GM19351 (cell line): ENCODE measurements at regions not wholly inside any gene's neighbourhood (a gene's known extent, or its start where the extent isn't known, plus 50 kb on each side); places are given as distances from the start of the nearest gene placed in this dataset.
A peak's percentile ranks its signal among the peaks of the same experiment; 100 is the strongest.

Experiments used
- ATAC-seq: cut with Tn5 transposase; IDR thresholded peaks from one replicate; pipeline ENCODE4 v1.9.1; 2021; ENCODE audit warnings: mild to moderate bottlenecking, moderate library complexity; ENCODE audit not compliant: unreplicated experiment

DNA sequence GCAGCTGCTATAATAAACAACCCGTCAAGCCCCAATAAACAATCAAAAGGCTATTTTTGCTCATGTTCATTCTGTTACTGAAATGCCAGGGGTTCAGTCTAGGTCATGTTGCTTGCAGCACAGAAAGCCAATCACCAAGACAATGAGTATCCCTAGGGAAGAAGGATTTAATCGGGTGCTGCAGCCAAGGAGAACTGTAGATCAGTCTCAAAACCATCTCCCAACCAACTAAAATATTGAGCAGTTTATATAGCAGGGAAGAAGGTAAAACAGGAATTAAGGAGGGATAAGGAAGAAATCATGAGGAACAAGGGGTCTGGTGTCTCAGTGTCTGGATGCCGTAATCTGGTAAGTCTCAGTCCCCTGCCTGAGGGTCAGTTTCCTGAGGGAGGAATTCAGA, 169.5 kb downstream of the BLID start:
- no peak for ATAC-seq

DNA sequence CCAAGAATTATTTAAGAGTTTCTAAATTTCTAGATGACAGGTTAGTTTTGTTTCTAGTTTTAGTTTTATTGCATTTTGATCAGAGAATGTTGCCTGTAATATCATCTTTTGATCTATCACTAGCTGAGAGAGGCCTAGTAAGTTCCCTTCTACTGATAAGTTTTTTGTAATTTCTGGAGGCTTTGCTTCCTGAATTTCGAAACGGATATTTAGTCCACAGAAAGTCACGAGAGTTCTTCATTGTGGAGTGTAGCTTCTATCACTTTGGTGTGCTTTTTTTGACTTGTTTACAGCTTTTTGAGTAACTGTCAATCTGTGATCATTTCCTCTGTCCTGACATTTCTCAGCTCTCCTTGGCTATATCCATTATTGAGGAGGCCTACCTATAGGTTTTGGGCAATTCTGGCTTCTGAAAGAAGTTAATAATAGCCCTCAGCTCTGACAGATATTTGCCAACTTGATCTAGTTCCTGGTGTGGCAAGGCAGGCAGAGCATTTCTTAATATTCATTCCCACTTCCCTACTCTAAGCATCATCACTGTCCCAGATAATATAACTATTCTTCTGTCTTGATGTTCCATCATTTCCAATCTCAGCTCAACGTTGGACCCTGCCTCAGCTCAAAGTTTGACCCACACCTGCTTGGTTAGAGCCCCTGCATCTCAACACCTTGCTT, 171.3 kb downstream of the BLID start:
- no peak for ATAC-seq

DNA sequence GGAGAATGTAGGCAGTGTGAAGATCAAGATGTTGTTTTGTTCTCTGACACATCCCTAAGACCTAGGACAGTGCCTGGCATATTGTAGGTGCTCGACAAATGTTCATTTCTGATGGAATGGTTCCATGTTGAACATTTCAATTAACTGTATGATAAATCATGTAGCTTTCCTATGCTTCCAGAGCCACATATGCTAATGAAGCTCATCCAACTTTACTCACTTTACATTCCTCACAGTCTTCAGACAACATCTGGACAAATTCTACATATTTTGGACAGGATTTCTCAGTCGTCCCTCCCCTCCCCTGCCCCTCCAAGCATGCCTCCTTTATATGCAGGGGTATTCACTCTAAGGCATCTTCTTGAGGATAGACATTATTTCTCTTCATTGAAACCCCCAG, 177.9 kb downstream of the BLID start:
- ATAC-seq = no peak

DNA sequence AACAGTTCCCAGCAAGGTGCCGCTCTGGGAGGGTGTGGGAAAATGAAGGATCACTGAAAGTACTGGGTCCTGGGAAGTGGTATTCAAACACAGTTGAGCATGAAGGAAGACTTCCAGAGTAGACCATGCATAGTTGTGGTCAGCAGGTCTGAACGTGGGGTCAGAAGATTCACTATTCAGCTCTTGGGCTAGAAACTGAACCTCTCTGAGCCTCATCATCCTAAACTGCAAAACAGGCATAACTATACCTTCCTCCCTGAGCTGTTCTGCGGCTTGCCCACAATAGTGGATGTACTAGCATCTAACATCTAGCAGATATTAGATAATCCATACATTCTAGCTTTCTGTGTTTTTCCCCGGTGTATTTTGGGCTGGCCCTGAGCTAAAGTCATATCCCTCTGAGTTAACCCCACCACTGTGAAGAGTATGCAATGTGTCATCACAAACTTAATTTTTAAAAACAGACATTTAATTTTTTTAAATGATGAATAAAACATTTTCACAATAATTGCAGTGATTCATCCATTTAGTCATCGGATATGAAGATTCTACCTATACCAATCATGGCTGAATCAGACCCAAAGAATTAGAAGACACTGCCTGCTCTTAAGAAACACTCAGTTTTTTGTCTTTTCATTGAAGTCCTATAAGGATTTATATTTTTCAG, 179.1 kb downstream of the BLID start:
- ATAC-seq = no peak

DNA sequence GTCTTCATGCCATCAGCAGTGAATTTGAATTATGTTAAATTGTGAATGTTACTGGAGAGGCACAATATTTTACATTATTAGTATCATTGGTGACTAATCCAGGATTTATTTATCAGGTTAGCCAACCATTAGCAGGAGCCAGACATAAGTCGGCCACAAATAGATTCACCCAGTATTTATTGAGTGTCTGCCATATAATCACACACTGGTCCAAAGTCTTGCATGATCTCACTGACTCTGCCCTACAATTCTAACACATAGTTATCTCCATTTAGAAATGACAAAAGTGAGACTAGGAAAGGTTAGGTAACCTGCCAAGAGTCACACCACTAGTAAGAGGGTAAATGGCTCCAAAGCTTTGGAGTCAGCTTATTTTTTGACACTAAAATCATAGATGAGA, 179.6 kb downstream of the BLID start:
- ATAC-seq = no peak

DNA sequence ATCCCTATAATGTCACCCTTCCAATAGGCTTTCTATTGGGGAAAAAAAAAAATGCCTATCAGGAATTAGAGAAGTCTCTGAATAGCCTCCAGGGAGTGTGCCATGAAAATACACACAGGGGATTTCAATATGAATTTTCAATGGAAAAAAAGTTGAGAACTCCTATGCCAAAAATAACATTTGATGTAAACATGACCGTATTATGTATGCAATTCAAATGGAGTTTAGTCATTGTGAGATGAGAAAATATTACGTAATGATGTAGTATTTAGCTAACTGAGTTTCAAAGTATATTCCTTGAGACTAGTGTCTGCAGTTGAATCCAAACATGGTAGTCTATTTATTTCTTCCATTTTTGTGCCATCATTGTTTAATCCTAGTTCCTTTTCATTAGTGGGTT, 182.3 kb downstream of the BLID start:
- ATAC-seq = no peak

DNA sequence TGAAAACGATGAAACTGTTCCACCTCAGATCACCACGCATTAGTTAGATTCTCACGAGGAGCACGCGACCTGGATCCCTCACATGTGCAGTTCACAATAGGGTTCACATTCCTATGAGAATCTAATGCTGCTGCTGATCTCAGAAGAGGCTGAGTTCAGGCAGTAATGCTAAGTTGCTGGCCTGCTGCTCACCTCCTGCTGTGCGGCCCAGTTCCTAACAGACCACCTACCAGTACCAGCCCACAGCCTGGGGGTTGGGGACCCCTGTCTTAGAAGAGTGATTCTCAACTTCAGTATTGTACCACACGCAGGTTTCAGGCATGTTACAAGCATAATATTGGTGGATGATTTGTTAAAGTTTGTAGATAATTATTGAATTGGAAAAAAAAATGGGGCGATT, 182.7 kb downstream of the BLID start:
- no peak for ATAC-seq

DNA sequence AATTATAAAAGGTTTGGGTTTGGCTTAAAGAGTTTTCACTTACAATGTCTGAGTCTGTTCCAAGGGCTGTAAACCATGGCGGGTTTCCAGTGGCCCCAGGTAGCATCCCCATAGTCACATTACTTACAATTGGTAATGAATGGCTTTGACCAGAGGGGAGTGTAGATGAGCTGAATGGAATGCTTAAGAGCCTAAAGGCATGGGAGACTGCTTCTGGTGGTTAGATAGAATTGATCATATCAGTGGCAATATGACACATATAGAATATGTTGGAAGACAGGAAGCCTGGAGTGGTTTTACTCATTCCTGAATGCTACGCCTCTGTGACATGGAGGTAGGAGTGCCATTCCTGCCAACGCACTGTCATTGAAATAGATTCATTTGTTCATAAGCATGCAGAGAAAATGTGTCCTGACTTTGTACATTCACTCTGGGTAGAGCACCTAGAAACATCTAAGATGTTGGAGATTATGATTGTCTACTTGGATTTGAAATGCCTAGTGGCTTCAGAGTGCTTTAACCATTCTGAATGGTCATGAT, 183.3 kb downstream of the BLID start:
- ATAC-seq = no peak

DNA sequence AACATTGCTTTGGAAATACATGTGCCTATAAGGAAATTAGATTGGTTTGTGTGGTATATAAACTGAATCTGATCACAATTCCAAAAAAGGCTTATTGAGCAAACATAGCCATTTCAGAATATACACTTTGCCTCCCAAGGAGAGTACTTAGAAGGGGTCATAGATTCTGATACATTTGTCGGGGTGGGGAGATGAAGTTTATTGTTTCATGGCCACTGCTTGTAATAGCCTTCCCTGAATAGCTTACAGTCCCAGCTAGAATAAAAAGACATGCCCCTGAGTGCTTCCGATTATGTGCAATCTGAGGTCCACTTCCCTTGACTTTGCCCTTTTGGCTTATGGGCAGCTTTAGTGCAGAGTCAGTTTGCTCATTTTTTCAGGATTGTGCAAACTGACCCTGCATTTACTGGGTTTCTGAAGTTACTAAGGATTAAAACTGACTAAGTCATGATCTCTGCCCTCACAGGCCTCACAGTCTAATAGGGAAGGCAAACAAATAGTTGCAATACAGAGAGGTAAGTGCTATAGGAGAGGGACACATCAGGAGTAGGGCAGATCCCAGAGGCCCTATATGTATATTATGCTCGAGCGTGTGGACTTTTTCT, 184.2 kb downstream of the BLID start:
- ATAC-seq = no peak

DNA sequence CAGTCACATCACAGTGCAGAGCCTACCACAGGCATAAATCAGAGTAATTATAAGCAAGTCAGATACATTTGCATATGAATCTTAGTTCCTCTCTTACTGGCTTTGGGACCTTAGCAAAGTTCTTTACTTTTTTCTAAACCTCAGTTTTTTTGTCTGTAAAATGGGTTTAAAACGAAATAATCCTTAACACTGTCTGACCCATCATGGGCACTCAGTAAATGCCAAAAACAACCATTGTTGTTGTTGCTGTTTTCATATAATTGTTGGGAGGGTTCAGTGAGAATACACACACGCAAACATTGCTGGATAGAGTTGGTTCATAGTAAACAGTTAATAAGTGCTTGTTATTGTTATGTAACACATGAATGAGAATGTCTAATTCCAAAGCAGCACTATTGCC, 184.9 kb downstream of the BLID start:
- ATAC-seq = no peak

DNA sequence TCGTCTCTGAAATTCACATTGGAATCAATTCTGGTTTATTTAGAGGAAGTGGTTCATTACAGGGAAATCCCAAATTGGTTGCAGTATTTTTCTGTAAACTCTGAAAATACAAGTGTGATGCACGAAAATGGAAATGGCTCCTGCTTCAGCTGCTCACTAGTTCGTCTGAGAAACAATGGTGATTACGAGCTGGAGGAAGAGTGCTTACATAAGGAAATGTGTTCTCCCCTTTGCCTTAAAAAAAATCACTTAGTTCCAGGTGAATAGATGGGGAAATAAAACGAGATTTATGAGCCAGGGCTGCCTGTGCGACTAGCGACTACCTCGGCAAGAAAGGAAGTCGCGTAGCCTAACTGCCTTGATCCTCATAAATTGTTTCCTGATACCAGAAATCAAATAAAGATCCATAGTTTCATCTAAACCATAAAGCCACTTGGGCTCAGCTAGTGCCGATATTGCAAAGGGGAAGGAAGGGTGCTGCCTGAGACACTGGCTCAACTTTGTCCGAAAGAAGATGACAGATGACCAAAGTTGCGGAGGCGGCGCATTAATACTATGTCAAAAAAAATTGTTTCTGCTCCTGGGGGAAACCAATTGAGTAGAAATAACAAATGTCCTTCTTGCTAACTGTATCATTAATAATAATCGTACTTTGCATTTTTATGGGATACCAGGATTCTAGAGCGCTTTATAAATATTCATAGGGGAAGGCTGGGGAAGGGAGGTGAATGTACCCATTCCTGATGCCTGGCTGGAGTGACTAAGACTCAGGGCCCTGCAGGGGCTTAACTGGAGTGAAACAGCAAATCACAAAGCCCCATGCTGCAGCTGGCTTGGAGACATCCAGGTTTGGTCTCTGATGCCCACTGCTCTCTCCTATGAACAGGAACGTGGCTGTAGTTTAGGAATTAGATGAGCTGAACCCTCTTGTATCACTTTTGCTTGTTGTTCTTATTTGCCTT, 185.7 kb downstream of the BLID start:
- peak; percentile 68 for ATAC-seq

DNA sequence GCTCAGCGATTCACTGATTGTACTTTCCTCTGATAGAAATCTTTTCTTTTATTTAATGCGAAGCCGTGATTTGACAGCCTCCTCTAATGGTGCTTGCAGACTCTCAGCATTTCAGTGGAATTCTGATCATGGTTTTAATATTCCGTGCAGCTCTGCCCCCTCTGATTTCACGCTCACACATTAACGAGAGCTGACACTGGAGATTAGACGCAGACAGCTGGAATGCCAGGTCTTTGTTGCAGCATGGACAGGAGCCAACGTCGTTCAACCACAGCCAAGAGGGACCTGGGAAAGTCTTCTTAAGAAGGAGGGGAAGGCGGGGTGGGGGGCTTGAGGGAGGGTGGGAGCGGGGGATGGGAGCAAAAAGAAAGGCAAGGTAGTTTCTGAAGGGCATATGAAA, 186.4 kb downstream of the BLID start:
- no peak for ATAC-seq

DNA sequence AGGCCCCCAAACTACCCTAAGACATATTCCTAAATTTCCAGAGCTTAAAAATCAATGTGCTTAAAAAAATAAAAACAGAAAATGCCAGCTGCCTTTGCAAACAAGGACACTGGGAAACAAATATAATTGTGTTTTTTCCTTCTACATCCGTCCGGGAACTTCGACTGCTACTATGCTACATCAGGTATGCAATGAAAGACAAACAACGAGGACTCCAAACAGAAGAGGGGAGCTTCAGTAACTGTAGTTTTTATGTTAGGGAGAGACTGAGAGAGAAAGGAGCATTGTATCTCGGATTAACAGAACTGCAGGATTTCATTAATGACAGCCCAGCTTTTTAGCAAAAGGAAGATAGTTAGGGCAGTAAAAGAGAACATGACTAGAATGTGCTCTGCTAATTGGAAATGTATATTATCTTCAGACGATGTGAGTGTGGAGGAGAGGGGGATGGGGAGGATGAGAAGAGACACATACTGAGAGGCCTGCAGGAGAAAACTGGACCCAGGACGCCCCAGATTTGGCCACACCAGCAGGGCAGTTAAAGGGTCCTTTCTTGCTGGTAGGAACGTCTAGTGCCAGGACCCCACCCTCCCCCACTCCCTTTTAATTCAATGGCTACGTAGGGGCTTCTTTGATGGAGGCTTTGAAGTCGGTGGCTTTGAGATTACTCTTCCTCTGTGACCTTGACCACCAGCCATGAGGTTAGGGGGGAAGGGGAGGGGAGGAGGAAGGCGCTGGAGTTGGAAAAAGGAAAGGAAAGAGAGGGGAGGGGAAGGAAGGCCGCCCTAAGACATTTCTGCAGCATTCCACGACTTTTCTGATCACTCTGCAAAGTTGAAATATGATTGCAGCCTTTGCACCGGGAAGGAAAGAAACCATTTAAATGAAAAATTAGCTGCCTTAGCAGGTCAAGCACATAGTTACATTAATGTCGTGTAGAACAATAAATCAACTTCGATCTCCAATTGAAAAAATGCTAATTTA, 187.1 kb downstream of the BLID start:
- ATAC-seq = no peak

DNA sequence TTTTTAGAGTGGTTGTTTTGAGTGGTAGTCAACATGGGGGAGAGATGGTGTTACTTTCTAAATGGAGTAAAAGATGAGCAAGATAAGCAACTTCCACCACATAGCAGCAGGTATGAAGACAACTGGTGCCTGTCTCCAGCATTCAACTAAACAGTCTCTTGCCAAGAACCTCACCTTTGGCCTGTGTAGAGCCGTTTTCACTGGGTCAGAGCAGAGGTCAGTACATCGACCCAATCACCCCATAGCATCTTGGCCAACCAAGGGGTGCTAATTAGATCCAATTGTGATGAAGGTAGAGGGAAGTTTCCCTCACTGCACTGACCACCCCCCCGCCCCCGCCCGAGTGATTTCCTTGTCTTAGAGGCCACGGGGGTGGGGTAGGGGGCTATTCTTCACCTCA, 188.2 kb downstream of the BLID start:
- ATAC-seq = no peak

DNA sequence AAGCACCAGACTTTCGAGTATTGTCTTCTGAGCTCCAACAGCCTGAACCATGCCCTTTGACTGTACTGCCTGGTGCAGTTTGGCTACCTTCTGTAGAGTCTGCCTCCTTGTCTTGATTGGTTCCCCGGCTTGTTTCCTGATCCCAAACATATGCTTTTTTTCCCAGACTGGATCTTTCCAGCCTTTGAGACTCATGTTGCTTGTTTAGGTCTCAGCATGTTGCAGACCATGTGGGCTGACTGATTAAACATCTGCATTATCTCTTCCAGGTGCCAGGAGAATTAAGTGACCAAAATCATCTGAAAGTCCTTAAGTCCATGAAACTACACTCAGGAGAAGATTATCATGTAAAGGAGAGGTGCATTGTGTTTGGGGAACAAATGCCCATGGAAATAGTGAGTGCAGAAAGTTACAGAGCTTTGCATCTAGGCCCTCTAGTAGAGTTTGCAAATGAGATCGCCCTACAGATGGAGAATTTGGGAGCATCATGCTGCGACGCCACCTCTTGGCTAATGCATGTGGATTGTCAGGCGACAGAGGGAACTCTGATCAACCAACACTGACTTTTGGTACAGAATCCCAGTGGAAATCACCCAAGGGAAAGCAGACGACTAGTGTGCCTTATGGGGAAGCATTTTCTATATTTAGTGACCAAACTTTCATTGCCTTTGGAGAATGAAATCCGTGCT, 188.8 kb downstream of the BLID start:
- no peak for ATAC-seq

DNA sequence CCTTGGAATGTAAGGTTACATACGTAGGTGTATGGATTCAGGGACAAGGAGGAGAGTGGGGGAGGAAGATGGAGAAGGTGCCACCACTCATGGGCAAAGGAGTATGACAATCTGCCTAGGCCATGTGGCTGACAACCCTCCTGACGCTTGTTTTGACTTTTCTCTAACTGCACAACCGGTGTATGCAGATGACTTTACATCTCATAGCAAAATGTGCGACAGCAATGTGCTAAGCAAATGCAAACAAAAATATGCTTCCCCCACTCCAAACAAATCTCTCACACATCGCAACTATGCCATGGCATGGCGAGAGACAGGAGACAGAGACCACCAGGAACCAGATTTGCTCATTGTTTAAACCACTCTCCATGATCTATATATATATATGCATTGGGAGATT, 191.8 kb downstream of the BLID start:
- ATAC-seq = no peak

DNA sequence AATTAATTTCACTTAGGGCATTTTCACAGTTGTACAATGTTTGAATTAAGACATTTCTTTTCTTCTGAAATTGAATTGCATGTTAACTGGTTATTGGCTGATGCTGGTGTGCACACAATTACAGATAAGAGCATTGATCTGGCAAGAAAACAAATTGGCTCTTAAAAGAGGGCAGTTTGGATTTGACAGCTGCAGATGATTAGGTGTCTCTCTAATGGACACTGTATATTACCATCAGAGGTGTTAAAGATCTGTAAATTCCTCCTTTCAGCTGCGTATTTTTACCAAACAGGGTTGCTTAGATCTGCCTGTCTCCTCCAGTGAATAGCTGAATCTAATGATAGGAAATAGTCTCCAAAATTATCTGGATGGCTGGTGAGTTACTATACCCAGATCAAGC, 198.5 kb downstream of the BLID start:
- ATAC-seq = no peak

DNA sequence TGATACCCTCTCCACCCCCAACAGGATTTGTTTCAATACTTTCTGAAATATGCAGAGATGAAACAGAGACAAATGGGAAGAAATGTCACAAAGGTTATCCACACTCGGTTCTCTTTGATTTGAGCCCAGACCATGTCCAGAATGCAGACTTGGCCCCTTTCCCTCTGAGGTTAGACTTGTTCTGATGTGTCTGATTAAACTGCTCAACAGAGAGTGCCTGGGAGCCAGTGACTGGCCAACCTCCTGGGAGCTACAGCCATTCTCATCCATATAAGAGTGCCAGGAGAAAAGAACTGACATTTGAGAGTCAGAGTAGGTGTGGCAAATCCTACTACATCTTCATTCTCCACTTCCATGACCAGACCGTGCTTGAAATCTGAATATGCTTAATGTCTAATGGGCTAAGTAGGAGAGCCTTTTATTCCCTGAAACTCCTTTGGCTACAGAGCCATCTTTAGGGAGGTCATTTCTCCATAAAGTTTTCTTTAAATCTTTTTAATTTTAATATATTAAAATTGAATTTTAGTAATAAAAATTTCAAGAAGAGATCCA, 201.4 kb downstream of the BLID start:
- ATAC-seq = no peak

DNA sequence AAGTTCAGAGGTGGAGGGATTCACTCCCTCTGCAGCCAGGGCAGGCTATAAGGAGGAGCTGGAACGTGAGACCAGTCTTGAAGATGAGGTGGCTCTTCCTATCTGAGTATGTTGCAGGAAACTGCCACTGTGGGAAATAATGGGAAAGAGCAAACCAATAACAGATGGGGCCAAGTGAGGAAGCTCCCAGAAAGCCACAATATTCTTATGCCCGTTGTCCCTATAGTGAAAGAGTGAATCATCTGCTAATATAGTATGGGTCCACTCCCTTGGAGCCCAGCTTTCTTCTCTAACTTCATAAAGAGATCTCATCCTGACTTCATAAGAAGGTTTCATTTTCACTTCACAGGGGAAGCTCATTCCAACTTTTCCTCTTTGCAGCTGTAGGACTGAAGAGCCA, 206.4 kb downstream of the BLID start:
- ATAC-seq = no peak
